Nephron progenitor cell (in vitro differentiated cells): ENCODE measurements at regions not wholly inside any gene's neighbourhood (a gene's known extent, or its start where the extent isn't known, plus 50 kb on each side); places are given as distances from the start of the nearest gene placed in this dataset.

Source experiments
- DNase-seq: peaks from one replicate; pipeline ENCODE4 v3.0.0; 2021
- H3K27ac Mint-ChIP-seq: 2 replicates; pipeline ENCODE4 v1.8.0; 2021; ENCODE audit warnings: mild to moderate bottlenecking, moderate library complexity, mixed read lengths
- H3K27me3 Mint-ChIP-seq: 2 replicates; pipeline ENCODE4 v1.8.0; 2021; ENCODE audit warnings: mild to moderate bottlenecking, low read depth, mixed read lengths; ENCODE audit not compliant: poor library complexity
- H3K36me3 Mint-ChIP-seq: 2 replicates; pipeline ENCODE4 v1.8.0; 2021; ENCODE audit warnings: low read depth, mixed read lengths
- H3K4me1 Mint-ChIP-seq: 2 replicates; pipeline ENCODE4 v1.8.0; 2021; ENCODE audit warnings: mixed read lengths
- H3K4me3 Mint-ChIP-seq: 2 replicates; pipeline ENCODE4 v1.8.0; 2021; ENCODE audit warnings: mild to moderate bottlenecking, moderate library complexity, mixed read lengths
- H3K9me3 Mint-ChIP-seq: 2 replicates; pipeline ENCODE4 v1.8.0; 2021; ENCODE audit warnings: mild to moderate bottlenecking, moderate library complexity, mixed read lengths
- CTCF ChIP-seq: fragments of 200-600 bp; sonication (generic); IDR thresholded peaks from 2 replicates; pipeline ENCODE4 v1.5.0; 2021; ENCODE audit warnings: antibody characterized with exemption

DNA sequence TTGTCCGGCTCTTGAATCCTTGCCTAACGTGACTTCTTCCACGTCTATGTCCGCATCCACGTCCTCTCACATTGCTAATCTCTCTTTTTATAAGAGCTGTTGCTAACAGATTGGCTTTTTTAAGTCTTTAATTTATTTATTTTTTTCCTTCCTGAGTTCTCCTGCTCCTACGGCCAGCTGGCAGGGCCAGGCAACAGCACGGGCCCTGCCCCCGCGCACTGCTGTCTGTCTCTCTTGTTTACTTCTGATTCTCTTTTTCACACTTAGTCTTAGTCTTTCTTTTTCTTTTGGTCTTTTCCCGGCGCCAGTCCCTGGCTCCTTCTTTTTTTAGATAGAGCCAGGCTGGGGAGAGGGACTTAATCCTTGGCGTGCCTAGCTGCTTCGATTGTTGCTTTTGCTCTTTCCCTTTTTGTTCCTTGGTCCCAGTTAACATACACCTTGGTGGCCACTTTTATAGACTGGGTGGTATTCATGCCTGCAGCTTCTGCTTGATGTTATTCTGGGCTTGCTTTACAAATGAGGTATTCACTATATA is 53.2 kb upstream of the RBMX start:
- no peak overlapping the region for H3K4me3 Mint-ChIP-seq
- no peak for DNase-seq
- peaks cover 8% of the 10 kb centered on the region for H3K4me1 Mint-ChIP-seq
- H3K36me3 Mint-ChIP-seq, result peaks cover 57% of the 10 kb centered on the region
- TF ChIP-seq CTCF, result no peak
- H3K27me3 Mint-ChIP-seq, result peaks cover 4% of the 10 kb centered on the region
- peak overlapping the region; percentile 14 for H3K27ac Mint-ChIP-seq
- H3K9me3 Mint-ChIP-seq, result peaks cover 69% of the 10 kb centered on the region

- DNase-seq, result no peak
- peaks cover 72% of the 10 kb centered on the region for H3K9me3 Mint-ChIP-seq
- no peak overlapping the region for H3K27ac Mint-ChIP-seq
- H3K36me3 Mint-ChIP-seq, result peaks cover 60% of the 10 kb centered on the region
- no peak for TF ChIP-seq CTCF
- peaks cover 4% of the 10 kb centered on the region for H3K27me3 Mint-ChIP-seq
- peaks cover 8% of the 10 kb centered on the region for H3K4me1 Mint-ChIP-seq
- no peak overlapping the region for H3K4me3 Mint-ChIP-seq
These were observed 51.1 kb upstream of the RBMX start for GRCh38 chrX:136931661-136932060.
